Esophagus muscularis mucosa (tissue), 3 donors: ENCODE measurements at regions not wholly inside any gene's neighbourhood (a gene's known extent, or its start where the extent isn't known, plus 50 kb on each side); places are given as distances from the start of the nearest gene placed in this dataset.

Source experiments
- POLR2A ChIP-seq: fragments of 450-650 bp; IDR thresholded peaks from one replicate; pipeline ENCODE4 v1.6.1; 2017; ENCODE audit warnings: antibody characterized with exemption, moderate library complexity, mild to moderate bottlenecking, low read depth
- TF ChIP-seq, protein P1 (sequence below), 3 experiments: fragments of 200-600 bp in 2 of 3; fragments of 450-650 bp in 1 of 3; sonication (generic) in 2 of 3; IDR thresholded peaks; one replicate each; pipeline ENCODE4 v1.5.1; 2017 to 2019; ENCODE audit warnings: antibody characterized with exemption in 3 of 3, mild to moderate bottlenecking in 2 of 3, moderate library complexity in 1 of 3

DNA sequence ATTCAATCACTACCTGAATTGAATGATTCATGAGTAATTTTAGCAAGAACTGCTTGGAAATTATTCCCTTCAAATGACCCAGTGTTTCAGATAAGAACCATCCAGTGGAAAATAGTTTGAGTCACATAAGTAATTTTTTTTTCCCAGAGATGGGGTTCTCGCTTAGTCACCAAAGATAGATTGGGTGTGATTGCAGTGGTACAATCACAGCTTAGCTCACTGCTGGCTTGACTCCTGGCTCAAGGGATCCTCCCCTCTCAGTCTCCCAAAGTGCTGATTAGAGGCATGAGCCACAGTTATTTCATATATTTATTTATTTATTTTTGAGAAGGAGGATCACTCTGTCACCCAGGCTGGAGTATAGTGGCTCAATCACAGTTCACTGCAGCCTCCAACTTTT is 574.5 kb upstream of the ARRDC3 start:
- TF ChIP-seq POLR2A, result no peak
- TF ChIP-seq, protein P1, sequence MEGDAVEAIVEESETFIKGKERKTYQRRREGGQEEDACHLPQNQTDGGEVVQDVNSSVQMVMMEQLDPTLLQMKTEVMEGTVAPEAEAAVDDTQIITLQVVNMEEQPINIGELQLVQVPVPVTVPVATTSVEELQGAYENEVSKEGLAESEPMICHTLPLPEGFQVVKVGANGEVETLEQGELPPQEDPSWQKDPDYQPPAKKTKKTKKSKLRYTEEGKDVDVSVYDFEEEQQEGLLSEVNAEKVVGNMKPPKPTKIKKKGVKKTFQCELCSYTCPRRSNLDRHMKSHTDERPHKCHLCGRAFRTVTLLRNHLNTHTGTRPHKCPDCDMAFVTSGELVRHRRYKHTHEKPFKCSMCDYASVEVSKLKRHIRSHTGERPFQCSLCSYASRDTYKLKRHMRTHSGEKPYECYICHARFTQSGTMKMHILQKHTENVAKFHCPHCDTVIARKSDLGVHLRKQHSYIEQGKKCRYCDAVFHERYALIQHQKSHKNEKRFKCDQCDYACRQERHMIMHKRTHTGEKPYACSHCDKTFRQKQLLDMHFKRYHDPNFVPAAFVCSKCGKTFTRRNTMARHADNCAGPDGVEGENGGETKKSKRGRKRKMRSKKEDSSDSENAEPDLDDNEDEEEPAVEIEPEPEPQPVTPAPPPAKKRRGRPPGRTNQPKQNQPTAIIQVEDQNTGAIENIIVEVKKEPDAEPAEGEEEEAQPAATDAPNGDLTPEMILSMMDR (IDR thresholded peaks at IDR 0.05), result no peak
